Cerebellar cortex (tissue), 1 donor: ENCODE measurements at regions not wholly inside any gene's neighbourhood (a gene's known extent, or its start where the extent isn't known, plus 50 kb on each side); places are given as distances from the start of the nearest gene placed in this dataset.

ENCODE experiments used
- DNase-seq: peaks from one replicate; pipeline ENCODE4 v3.0.0-alpha.2; 2015; ENCODE audit warnings: low spot score

DNA sequence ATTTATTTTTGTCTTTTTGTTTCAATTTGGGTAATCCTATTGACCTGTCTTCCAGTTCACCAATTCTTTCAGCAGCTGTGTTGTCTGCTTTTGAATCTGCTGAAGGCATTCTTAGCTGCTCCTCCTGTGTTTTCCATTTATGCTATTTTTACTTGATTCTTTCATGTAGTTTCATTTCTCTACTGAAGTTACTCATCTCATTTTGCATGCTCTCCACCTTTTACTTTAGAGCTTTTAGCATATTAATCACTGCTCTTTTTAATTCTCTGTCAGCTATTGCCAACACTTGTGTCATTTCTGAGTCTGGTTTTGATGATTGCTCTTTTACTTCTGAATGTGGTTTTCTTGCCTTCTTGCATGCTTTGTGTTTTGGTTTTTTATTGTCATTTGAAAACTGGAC is 496.0 kb upstream of the CLINT1 start:
- DNase-seq = no peak

DNA sequence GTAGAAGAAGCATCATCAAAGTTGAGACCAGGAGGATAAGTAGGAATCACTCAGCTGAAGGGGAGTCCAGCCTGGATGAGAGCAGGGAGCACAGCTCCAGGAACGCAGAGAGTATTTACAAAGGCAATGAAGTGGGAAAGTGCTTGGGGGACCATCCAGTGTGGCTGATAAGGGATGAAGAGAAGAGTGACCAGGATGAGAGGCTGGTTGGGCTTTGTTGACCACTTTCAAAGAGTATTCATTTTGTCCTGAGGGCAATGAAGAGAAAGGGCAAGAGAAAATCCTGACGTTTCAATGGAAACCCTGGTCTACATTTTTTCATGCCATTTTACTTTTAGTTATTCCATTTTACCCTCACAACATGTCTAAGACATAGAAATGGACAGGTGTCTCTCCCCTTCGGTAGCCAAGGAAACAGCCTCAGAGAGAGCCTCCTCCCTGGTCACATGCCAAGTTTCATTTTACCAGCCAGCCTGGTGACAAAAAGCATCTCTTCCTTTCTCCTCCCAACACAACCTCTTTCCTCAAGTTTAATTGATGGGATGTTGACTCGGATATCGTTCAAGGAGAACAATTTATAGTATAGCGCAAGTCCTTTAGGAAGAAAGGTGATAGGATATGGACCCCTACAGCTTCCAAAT is 492.7 kb upstream of the CLINT1 start:
- peak; percentile 56 for DNase-seq

DNA sequence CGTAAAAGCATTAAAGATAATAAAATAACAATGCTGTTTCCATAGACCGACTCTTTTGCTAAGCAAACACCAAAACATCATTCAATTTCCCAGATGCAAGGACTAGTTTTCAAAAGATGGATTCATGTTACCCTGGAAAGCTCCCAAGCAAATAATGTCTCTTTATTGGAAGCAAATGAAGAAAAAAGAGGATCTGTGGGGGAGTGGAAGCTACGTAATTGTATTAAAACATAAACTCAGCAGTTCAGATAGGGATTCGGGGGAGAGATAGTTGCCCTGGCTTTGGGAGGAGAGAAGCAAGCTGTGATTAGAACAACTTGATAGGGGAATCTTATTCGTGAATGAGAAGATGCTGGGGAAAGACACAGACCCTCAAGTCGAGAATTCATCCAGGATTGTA is 491.0 kb upstream of the CLINT1 start:
- DNase-seq = no peak

DNA sequence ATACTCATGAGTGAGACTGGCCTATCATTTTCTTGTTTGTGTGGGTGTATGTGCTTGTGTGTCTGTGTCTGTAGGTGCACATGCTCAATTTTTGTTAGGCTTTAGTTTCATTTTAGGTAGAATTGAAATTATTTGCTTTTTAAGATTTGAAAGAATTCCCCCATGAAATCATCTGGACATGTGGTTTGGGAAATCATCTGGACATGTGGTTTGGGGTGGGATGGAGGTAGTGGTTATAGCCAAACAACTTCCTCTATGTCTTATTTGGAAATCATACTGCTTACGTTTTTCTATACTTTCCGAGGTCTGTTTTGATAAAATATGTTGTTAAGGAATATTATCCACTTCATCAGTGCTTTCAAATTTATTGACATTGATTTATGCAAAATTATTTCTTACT is 485.4 kb upstream of the CLINT1 start:
- no peak for DNase-seq

DNA sequence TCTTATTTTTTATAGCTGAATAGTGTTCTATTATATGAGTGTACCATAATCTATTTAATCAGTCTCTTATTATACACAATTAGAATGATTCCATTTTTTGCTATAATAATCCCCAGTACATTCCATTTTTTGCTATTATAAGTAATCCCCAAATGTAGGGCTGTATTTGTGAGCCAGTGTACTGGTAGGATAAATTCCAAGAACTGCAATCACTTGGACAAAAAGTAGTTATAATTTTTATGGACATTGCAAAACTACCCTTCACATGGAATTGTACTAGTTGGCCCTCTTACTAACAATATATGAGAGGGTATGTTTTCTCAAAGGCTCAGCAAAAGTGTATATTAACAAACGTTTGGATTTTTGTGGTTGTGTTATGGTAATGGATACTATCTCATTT is 481.7 kb upstream of the CLINT1 start:
- DNase-seq = no peak

DNA sequence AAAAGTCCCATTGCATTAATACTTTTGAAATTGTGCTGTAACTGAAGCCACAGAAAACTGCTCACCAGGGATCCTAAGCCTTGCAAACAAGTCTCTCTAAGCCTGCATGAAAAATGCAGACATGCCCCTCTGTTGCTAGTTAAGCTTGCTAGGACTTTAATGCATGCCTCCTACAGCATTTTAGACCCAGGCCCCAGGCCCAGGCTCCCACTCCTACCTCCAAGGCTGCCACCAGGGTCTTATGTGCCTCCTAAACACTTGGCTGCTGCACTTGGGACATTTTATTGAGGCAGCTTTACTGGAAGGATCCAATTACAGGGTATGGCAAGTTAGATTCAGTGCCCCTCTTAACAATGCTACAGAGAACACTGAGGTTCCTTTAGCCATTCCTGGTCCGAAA is 467.3 kb upstream of the CLINT1 start:
- no peak for DNase-seq

DNA sequence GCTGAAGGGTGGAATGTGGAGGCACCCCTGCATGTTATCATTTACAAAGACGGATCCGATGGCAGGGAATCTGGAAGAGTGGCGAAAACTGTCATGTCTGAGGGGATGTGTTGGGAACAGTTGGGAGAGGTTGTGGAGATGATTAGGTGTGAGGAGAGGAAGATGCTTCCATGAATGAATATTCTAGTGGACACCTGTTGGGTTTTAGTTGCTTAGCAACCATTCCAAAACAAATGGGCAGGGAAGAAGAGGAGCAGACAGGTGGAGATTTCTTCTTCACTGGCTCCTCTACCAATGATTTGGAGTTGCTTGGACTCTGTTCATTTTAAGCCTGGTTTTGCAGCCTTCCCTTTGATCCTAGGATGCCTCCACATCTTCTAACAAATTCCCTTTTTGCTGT is 465.3 kb upstream of the CLINT1 start:
- no peak for DNase-seq

DNA sequence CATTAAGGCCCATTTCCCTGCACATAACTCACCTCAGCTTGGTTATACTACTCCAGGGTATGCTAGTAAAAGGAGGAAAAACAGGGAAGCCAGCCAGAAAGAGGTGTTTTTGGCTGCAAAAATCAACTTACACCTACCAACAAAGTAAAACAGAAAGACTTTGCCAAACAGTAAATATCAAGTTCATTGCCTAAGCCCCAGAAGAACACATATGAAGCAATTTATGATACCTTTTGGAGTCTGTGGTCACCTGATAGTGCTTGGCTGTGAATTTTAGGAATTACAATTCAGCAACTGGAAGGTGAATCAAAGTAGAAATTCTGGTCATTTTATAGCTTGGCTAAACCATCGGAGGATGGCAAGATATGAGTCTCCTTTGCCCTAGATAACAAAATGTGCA is 463.7 kb upstream of the CLINT1 start:
- DNase-seq = no peak

DNA sequence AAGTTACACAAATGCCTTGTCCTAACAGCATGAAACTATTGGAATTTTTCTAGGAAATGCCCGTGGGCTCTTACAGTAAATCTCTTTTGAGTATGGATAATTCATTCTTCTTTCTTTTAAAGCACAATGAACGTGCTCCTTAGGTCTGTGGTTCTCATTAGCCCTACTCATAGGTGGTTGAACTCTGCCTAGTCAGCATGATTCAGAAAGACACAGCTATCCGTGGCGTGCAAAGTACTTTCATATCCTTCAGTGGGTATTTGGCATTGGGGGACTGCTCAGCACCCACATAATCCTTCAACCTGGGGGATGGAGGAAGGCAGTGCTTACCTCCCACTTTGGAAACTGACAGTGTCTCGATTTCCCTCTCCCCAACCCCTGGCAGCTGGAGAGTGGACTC is 462.0 kb upstream of the CLINT1 start:
- no peak for DNase-seq

DNA sequence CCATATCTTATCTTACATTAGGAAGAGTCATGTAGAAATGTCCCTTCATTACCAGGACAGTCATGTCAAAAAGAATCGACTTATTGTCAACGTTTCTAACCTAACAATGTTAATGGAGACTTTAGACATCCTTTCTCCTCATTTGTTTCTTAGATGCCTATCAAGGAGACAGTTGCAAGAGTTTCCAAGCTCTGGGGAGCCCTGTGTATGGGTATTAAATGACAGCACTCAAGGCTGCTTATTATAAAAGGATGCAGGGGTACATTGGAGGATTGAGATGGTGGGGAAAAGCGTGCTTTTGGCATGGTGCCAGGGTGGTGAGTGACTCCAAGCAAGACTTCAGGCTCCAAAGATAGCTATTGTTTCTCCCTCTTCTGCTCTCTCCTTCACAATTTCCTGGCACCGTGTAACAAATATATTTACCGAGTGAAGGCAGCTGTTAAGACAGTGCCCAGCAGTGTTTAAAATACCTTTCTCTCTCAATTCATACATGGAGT is 461.3 kb upstream of the CLINT1 start:
- no peak for DNase-seq

DNA sequence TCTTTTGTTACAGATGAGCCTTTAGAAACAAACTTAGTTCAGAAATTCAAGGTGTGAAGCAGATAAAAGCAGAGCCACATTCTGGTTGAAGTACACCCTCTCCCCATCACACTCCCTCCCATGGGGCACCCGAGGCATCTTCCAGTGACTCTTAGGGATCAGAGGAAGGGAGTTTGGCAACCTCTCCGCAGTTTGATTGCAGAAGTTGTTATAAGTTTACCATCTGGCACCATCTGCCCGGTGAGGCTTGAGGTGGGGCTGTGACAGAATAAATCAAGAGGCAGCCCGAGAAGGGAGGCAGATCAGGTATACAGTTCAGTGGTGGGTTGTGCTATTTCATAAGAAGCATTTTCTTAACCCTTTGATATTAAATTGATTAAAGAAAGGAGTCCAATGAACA is 458.6 kb upstream of the CLINT1 start:
- DNase-seq = no peak

DNA sequence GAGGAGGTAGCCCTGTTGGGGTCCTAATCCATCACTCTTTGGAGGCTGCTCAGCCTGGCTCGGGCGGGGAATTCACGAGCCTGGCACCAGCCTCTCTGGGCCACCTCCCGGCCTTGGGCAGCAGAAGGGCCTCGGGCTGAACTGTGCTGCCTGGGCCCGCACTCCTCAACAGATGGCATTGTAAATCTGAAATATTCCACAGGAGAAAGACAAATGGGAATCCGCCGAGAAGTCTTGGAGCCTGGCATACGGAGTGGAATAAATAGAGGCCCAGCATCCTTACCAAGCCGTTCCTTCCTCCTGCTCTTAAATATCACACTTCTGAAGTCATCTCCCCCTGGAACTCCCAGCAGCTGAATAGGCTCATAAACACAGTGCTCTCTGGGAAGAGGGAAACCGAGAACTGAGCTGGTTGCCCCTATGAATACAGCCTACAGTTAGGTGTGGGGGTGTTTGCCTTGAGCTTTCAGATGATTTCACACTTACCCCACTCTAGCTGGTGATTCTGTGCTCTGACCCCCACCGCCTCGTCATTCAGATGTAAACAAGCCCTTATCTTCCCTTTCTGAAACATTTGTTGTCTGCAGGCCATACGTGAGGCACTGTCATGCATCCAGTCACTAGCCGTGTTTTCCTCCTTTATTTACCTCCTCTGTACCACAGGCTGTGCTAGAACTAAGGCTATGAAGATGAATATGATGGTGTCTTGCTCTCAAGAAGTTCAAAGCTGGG is 455.0 kb upstream of the CLINT1 start:
- DNase-seq = peak; percentile 93

DNA sequence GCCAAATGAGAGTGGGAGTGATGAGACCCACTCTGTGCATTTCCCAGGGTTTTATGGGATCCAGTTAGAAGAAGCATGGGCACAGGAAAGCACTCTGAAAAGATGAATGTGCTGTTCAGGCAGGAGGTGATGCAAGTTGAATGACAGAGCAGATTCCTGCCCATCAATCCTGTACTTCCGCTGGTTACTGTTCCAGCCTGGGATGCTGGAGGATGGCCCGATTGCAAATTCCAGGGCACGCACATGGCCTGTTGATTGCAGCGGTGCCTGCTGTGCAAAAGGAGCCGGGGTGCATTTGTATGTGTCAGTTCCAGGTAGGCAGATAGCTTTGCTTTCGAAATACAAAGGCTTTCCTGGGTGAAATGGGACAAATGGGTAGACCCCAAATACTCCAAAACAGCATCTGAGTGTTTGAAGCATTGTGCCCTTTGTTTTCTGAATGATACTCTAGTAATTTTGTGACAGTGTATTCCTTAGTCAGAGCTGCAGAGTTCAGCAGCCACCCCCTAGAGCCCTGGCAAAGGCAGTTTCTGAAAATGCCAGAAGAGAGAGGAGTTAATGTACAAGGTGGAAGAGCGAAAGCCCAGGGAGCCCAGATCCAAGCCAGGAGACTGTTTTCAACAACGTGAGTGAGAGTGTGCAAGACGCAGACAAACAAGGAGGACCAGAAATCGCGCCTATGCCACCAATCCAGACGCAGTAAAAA is 454.2 kb upstream of the CLINT1 start:
- DNase-seq = peak; percentile 82

DNA sequence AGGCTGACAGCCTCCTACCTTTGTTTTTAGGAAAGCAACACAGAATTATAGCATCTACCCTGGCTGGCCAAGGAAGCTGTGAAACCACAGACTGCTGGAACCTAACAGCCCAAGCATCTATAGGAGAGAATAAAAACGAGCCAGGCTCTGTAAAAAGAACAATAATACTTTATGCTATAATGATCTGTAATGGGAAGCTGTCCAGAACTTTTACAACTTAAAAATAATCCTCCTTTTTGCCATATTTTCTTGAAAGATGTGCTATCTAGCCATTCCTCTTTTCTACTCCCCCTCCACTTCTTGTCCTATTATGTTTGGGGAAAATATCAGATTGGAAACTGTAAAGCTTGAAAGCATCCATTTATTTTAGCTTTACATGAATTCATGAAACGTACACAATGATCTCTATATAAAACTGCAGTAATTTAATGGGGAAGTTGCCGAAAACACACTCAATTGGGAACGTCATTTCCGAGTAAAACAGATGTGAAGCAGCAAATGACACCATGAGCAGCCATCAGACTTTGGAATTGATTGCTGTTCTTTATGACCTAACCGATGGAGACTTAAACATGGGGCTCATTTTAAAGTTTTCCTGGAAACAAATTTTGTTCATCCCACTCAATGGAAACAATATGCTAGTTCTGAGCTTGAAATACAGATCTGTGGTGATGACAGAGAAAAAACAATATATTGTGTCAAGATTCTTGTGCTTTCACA is 450.3 kb upstream of the CLINT1 start:
- no peak for DNase-seq

DNA sequence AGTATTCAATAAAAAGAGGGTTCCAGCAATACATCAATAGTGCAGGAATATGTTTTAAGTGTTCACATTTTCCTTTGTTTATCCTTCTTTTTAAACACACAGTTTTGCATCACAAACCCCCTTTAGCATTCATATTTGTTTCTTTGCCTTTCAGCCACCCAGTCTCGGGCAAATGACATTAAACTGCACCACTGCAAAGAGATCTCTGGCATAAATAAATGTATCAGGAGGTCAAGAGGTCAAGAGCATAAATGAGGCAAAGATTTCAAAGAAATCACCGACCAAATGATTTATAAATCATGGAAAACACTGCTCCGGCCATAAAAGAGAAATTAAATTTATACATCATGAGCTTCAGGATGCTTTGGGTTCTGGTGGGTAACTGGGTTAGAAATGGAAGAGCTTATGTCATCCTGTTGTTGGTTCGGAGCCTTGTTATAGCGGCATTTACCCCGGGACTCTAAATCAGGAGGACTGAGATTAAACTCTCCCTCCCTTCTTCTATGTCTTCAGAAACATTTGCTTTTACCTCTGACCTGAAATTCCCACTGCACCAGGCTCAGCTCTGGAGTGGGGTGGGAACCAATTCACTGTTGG is 449.6 kb upstream of the CLINT1 start:
- no peak for DNase-seq

DNA sequence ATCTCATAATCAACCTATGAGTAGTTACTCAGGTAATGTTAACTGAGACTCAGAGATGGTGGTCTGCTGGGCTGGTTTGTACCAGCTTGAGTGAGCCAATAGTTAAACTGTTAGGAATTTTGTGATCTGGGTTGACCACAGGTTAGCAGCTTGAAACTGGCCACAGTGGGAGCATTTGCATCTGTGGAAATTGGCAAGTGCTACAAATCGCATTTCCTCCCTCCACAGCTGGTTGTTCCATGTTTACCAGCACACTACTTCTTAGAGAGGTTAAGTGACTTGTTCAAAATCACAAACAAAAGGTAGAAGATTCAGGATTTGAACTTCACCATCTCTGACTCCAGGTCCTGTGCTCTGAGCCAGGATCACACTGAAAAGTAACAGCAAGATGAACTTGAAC is 446.9 kb upstream of the CLINT1 start:
- no peak for DNase-seq

DNA sequence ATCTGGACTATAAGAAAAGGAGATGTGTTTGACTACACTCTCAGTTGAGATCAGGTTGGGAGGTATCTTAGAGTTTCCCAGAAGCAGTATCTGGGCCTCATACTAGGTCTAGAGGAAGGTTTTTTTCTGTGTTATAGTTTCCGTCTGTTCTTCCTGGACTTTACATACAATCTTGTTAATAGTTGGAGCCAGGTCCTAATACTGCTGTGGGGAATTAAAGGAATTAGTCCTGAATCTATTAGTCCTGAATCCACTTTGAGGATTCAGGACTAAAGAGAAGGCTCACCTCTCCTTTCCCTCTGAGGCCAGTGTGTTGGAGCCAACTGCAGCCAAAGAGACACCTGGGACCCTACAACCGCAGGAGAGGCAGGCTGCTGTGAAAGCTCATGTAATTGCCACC is 445.7 kb upstream of the CLINT1 start:
- no peak for DNase-seq

DNA sequence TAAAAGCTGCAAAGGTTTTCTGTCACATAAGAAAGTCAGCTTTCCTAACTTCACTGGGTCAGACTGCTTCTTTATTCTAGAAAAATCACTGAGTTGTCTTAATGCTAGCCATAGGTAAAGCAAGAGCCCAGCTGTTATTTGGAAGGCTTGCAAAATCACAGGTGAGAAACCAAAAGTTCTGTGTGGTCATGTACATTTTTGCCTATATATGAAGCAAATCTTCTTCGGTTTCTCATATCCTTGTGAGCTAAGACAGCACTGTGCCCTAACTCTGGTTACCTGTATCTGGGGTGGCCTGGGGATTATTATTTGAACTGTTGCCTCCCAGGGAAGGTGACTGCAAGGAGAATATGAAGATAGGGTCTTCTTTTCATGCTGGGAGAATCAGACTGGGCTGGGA is 444.9 kb upstream of the CLINT1 start:
- no peak for DNase-seq

DNA sequence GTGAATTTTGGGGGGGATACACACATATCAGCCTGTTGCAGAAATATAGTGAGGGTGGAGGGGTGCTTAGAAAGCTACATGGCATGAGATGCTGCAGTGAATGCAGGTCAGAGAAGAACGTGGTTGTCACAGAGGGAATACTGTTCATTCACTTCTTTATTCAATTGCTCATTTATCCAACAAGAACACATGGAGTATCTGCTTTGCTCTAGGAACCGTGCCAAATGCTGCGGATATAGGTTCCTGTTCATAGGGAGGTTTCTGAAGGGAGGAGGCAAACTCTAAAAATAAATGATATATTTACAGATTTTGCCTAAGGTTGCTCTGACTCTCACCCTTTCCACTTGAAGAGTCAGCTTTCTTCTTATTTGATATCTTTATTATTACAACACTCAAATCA is 444.3 kb upstream of the CLINT1 start:
- DNase-seq = no peak

DNA sequence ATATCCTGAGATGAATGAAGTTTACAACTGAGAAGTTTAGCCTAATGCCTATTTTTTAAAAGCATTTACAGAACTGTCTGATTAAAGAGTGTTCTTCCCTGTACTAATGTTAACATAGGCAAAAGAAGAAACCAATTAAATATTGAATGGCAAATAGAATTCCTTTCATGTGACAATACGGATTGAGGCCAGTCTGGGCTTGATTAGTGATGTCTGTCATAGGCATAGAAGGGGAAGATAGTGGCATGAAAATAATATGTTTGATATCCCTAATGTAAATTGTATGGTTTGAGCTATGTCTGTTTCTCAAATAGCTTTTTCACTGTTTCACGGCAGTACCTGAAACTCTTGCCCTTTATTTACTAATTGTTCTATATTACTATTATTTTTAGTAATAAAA is 443.1 kb upstream of the CLINT1 start:
- no peak for DNase-seq

DNA sequence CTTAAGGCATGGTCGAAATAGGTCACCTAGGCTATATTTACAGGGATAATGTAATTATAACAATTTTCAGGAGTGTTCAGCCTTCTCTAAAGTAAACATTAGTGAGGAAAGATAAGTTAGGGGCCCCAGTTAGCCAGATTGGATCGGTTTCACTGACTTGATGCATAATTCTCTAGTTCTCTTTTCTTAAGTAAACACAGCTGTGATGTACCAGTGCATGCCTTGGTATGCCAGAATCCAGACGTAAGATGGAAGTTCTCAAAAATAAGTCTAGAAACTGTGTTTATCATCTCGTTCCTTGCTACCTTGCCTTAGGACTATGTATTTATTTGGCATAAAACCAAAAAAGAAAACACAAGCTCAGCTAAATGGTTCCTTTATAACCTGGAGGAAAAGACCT is 442.2 kb upstream of the CLINT1 start:
- no peak for DNase-seq

DNA sequence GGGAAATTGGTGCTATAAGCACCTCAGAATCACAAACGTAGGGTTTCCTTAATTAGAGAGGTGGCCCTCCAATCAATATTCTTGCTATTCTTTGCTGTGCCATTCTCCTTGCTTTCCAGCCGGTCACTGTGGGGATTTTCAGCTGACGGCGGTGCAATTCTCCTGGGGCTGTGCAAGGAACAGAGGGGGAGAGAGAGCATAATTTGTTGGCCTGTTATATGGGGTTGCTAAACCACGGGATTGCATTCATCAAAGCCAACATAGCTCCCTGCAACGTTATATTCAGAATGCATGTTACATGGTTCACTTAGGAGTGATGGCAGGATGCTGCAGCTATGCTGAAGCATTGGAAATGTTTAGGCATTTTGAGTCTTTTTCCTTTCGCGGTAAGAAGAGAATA is 441.3 kb upstream of the CLINT1 start:
- DNase-seq = no peak
